Fibroblast of skin of left quadriceps (primary cell): ENCODE measurements at regions not wholly inside any gene's neighbourhood (a gene's known extent, or its start where the extent isn't known, plus 50 kb on each side); places are given as distances from the start of the nearest gene placed in this dataset.

Source experiments
- DNase-seq, 2 experiments: peaks; one replicate each; pipeline ENCODE4 v3.0.0-alpha.2; 2013; ENCODE audit warnings: low read depth in 2 of 2

- no peak for DNase-seq
Observed at GRCh38 chr10:10096898-10097297, 920.8 kb upstream of the CELF2 start.

- no peak for DNase-seq
Observed at GRCh38 chr10:10101106-10101505, 916.6 kb upstream of the CELF2 start.

GRCh38 chr10:10110844-10111490, 906.7 kb upstream of the CELF2 start:
- DNase-seq = no peak

- DNase-seq = no peak
Observed at GRCh38 chr10:10118131-10118530, 899.5 kb upstream of the CELF2 start.

- no peak for DNase-seq
Observed at GRCh38 chr10:10120671-10121070, 897.0 kb upstream of the CELF2 start.

- no peak for DNase-seq
Observed at GRCh38 chr10:10125676-10126075, 892.0 kb upstream of the CELF2 start.

GRCh38 chr10:10126218-10126617, 891.5 kb upstream of the CELF2 start:
- peak in 1 of 2 experiments; percentile 30 for DNase-seq

GRCh38 chr10:10128387-10128786, 889.3 kb upstream of the CELF2 start:
- DNase-seq = peak; percentile 27 to 33

GRCh38 chr10:10130686-10131085, 887.0 kb upstream of the CELF2 start:
- DNase-seq = no peak

GRCh38 chr10:10132009-10132408, 885.7 kb upstream of the CELF2 start:
- no peak for DNase-seq

GRCh38 chr10:10133281-10133680, 884.4 kb upstream of the CELF2 start:
- no peak for DNase-seq

GRCh38 chr10:10138685-10139084, 879.0 kb upstream of the CELF2 start:
- DNase-seq = no peak

GRCh38 chr10:10141782-10142382, 875.8 kb upstream of the CELF2 start:
- DNase-seq = no peak

- no peak for DNase-seq
Observed at GRCh38 chr10:10146604-10147003, 871.1 kb upstream of the CELF2 start.

GRCh38 chr10:10149899-10150298, 867.8 kb upstream of the CELF2 start:
- DNase-seq = no peak

GRCh38 chr10:10156917-10157600, 860.6 kb upstream of the CELF2 start:
- no peak for DNase-seq

- DNase-seq = no peak
Observed at GRCh38 chr10:10160821-10161312, 856.8 kb upstream of the CELF2 start.

GRCh38 chr10:10164848-10165247, 852.8 kb upstream of the CELF2 start:
- no peak for DNase-seq

- no peak for DNase-seq
Observed at GRCh38 chr10:10165415-10165814, 852.3 kb upstream of the CELF2 start.

- no peak for DNase-seq
Observed at GRCh38 chr10:10178476-10178875, 839.2 kb upstream of the CELF2 start.

GRCh38 chr10:10193848-10194247, 823.8 kb upstream of the CELF2 start:
- no peak for DNase-seq

GRCh38 chr10:10196701-10197100, 821.0 kb upstream of the CELF2 start:
- DNase-seq = no peak

- no peak for DNase-seq
Observed at GRCh38 chr10:10197423-10197822, 820.2 kb upstream of the CELF2 start.
